HL-60 (cell line): ENCODE measurements at regions not wholly inside any gene's neighbourhood (a gene's known extent, or its start where the extent isn't known, plus 50 kb on each side); places are given as distances from the start of the nearest gene placed in this dataset.
A peak's percentile ranks its signal among the peaks of the same experiment; 100 is the strongest.

Experiments used
- DNase-seq, 2 experiments: peaks; one replicate each; pipeline ENCODE4 v3.0.0-alpha.2; 2010 to 2020; ENCODE audit warnings: low read depth in 1 of 2, low spot score in 1 of 2
- H3K27ac ChIP-seq: fragments of 250-450 bp; sonication (Bioruptor Pico); replicated peaks from 2 replicates; pipeline ENCODE4 v1.5.1; 2020; ENCODE audit warnings: mild to moderate bottlenecking, moderate library complexity
- H3K27me3 ChIP-seq: fragments of 250-450 bp; sonication (Bioruptor Pico); 2 replicates; pipeline ENCODE4 v1.5.1; 2021; ENCODE audit warnings: mild to moderate bottlenecking, moderate library complexity; ENCODE audit not compliant: insufficient read depth, poor library complexity, severe bottlenecking
- H3K4me3 ChIP-seq: replicated peaks from 2 replicates; pipeline ENCODE4 v1.5.1; 2011; ENCODE audit warnings: mild to moderate bottlenecking, control low read depth, low read length; ENCODE audit not compliant: insufficient read depth
- CTCF ChIP-seq: IDR thresholded peaks from one replicate; pipeline ENCODE4 v1.5.1; 2011; ENCODE audit warnings: low read length, control low read depth, inconsistent platforms; ENCODE audit not compliant: insufficient read depth
- GABPA ChIP-seq: IDR thresholded peaks from 2 replicates; pipeline ENCODE4 v1.6.1; 2012; ENCODE audit warnings: low read depth
- POLR2AphosphoS5 ChIP-seq: IDR thresholded peaks from 2 replicates; pipeline ENCODE4 v1.6.1; 2012; ENCODE audit warnings: low read depth
- REST ChIP-seq: IDR thresholded peaks from 2 replicates; pipeline ENCODE4 v1.6.1; 2012; ENCODE audit warnings: low read depth; ENCODE audit not compliant: insufficient replicate concordance
- SPI1 ChIP-seq: IDR thresholded peaks from 2 replicates; pipeline ENCODE4 v1.6.1; 2012; ENCODE audit warnings: low read depth, mild to moderate bottlenecking, borderline replicate concordance

- Histone ChIP-seq H3K27me3 (no peaks in the 10 kb centered on the region), H3K4me3 (no peak overlapping the region), H3K27ac (no peak overlapping the region)
- peak in 1 of 2 experiments; percentile 16 for DNase-seq
- TF ChIP-seq SPI1 = no peak
- TF ChIP-seq POLR2AphosphoS5 = no peak
- no peak for TF ChIP-seq CTCF
- TF ChIP-seq GABPA = no peak
- TF ChIP-seq REST = no peak
Observed at GRCh38 chr2:117359266-117359914, 455.1 kb upstream of the DDX18 start.

DNA sequence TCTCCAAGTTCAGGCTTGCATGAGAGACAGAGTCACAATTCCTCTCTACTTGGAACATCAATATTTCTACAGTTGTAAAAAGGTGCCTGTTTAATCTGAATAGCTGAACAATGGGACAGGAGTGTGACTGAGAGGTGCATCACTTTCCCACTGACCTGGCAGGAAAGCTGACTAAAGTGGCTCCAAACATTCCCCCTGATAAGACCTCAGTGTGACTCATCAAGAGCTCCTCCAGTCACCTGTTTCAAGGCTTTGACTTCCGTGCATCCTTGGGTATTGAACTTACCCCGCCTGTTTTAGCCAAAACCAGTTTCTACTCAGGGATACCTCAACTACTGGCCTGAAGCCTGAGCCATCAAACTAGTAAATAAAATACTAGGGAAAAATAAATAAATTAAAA, 453.9 kb upstream of the DDX18 start:
- no peak for DNase-seq
- TF ChIP-seq SPI1 (no peak), GABPA (no peak), CTCF (no peak), POLR2AphosphoS5 (no peak), REST (no peak)

DNA sequence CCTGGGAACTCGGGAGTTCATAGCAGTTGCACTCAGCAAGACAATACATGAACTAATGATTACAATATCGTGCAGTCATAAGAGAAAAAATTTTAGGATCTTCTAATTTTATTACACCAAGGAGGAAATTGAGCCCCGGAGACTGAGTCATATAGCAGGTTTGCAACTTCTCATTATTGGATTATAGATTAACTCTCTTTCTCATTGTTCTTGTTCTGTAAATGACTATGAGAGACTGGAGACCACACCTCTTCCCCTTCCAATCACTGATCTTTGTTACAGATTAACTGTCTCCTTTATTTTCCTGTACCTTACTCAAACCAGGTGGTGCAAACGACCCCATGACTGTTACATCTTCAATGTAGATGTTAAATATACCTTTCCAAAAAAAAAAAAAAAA, 435.8 kb upstream of the DDX18 start:
- DNase-seq = no peak
- no peak overlapping the region for H3K27ac ChIP-seq
- TF ChIP-seq REST (no peak), GABPA (no peak), SPI1 (no peak), CTCF (no peak), POLR2AphosphoS5 (no peak)
- no peaks in the 10 kb centered on the region for H3K27me3 ChIP-seq
- no peak overlapping the region for H3K4me3 ChIP-seq

More for the DNA sequence above, 453.9 kb upstream of the DDX18 start:
- H3K27ac ChIP-seq = no peak overlapping the region
- H3K27me3 ChIP-seq = no peaks in the 10 kb centered on the region
- H3K4me3 ChIP-seq = no peak overlapping the region
